ENCODE measurements at regions not wholly inside any gene's neighbourhood (a gene's known extent, or its start where the extent isn't known, plus 50 kb on each side); places are given as distances from the start of the nearest gene placed in this dataset.

- WGBS, 2 donors: 4% methylated on average over 8 to 40 of the region's 42 CpGs
- Histone ChIP-seq H3K27ac (no peak overlapping the region), H3K27me3 (peaks cover 0 to 9% of the 10 kb centered on the region in 2 donors), H3K4me3 (no peak overlapping the region), H3K9me3 (no peaks in the 10 kb centered on the region), H3K36me3 (replicated peaks in 1 of 2; ENCODE audit: insufficient read depth in 1 of 2, low read depth in 2 of 2) (no peaks in the 10 kb centered on the region), H3K4me1 (no peaks in the 10 kb centered on the region)
- intact Hi-C loops (cut with DNase I): no loop called here
- no peak for ATAC-seq
- DNase-seq: no peak
- TF ChIP-seq POLR2A (IDR thresholded peaks at IDR 0.05) (no peak), CTCF (IDR thresholded peaks at IDR 0.05) (no peak)
These were observed 156.3 kb downstream of the PTPN11 start for GRCh38 chr12:112574896-112575558.

DNA sequence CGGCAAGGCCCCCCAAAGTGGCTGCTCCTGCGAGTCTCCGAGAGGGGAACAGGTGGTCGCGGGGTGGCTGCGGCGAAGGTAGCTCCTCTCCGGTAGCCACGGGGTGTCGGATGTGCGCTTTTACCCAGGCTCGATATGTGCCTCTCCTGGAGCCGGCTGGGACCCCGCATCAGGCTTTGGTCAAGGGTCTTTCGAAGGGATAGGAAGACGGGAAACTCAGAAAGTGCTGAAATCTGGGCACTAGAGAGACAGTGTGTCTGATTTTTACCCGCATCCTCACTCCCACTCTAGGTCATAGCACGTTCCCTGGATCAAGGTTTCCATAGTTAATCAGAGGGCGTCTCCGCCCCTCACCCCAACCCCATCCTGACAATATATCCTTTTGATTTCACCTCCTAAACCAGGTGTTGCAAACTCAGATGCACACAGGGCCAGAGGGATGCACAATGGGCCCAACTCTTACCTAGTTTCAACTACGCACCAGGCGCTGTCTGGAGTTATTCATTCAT, 156.9 kb downstream of the PTPN11 start:
- ATAC-seq (no peak), DNase-seq (no peak)
- Histone ChIP-seq H3K36me3 (replicated peaks in 1 of 2; ENCODE audit: insufficient read depth in 1 of 2, low read depth in 2 of 2) (no peaks in the 10 kb centered on the region), H3K4me1 (no peaks in the 10 kb centered on the region), H3K9me3 (no peaks in the 10 kb centered on the region), H3K27me3 (peaks cover 0 to 9% of the 10 kb centered on the region in 2 donors), H3K4me3 (no peak overlapping the region), H3K27ac (no peak overlapping the region)
- WGBS, 2 donors: 28 to 31% methylated on average over 16 to 22 of the region's 22 CpGs
- TF ChIP-seq CTCF (IDR thresholded peaks at IDR 0.05): no peak
- no peak for TF ChIP-seq POLR2A (IDR thresholded peaks at IDR 0.05)
- intact Hi-C loops (cut with DNase I): no loop called here

- intact Hi-C loops (cut with DNase I): no loop called here
- H3K27ac ChIP-seq: no peak overlapping the region
- H3K4me1 ChIP-seq: no peaks in the 10 kb centered on the region
- peaks cover 0 to 7% of the 10 kb centered on the region in 2 donors for H3K27me3 ChIP-seq
- 42 to 49% methylated on average over 4 of the region's 4 CpGs for whole genome bisulfite sequencing, 2 donors
- TF ChIP-seq POLR2A (IDR thresholded peaks at IDR 0.05): no peak
- TF ChIP-seq CTCF (IDR thresholded peaks at IDR 0.05): no peak
- H3K36me3 ChIP-seq (replicated peaks in 1 of 2; ENCODE audit: insufficient read depth in 1 of 2, low read depth in 2 of 2): no peaks in the 10 kb centered on the region
- H3K4me3 ChIP-seq: no peak overlapping the region
- DNase-seq: no peak
- H3K9me3 ChIP-seq: no peaks in the 10 kb centered on the region
- no peak for ATAC-seq
These were observed 159.0 kb downstream of the PTPN11 start for GRCh38 chr12:112577473-112578329.

DNA sequence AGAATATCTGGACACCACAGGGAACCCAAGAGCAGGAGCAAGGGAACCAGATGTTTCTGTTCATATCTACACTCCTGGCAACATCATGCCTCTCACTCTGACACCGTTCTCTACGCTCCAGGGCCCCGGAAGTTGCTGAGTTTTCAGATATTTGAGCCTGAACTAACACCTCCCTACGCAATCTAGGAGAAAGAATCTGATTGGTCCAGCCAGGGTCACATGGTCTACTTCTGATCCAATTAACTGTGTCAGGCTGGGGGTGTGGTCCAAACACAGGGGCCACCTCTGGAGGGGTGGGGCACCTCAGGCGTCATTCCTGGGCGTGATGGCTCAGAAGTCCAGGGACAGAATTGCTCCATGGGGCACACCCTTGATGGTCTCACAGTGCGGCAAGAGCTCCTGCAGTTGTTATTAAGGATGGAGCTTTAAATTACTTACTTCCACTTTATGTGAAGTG, 165.5 kb downstream of the PTPN11 start:
- no peak for ATAC-seq
- no peaks in the 10 kb centered on the region for H3K9me3 ChIP-seq

More for the DNA sequence above, 165.5 kb downstream of the PTPN11 start:
- no peak for DNase-seq
- Histone ChIP-seq H3K27me3 (no peaks in the 10 kb centered on the region), H3K4me1 (no peaks in the 10 kb centered on the region), H3K4me3 (no peak overlapping the region), H3K27ac (no peak overlapping the region), H3K36me3 (replicated peaks in 1 of 2; ENCODE audit: insufficient read depth in 1 of 2, low read depth in 2 of 2) (no peaks in the 10 kb centered on the region)
- WGBS, 2 donors: 71 to 76% methylated on average over 7 of the region's 7 CpGs
- intact Hi-C loops (cut with DNase I): no loop called here
- TF ChIP-seq CTCF (IDR thresholded peaks at IDR 0.05): no peak
- no peak for TF ChIP-seq POLR2A (IDR thresholded peaks at IDR 0.05)
